LoVo (cell line): ENCODE measurements at regions not wholly inside any gene's neighbourhood (a gene's known extent, or its start where the extent isn't known, plus 50 kb on each side); places are given as distances from the start of the nearest gene placed in this dataset.

Source experiments
- DNase-seq: peaks from one replicate; pipeline ENCODE4 v3.0.0-alpha.2; 2016; ENCODE audit warnings: low spot score

- no peak for DNase-seq
Measured at GRCh38 chr11:69997352-69997751, 80.8 kb upstream of the ANO1 start.

GRCh38 chr11:69999721-70000120 is 78.4 kb upstream of the ANO1 start:
- no peak for DNase-seq

- no peak for DNase-seq
Measured at GRCh38 chr11:70000228-70000627, 77.9 kb upstream of the ANO1 start.

- no peak for DNase-seq
Measured at GRCh38 chr11:70001246-70001645, 76.9 kb upstream of the ANO1 start.

GRCh38 chr11:70002433-70002832 is 75.7 kb upstream of the ANO1 start:
- no peak for DNase-seq

GRCh38 chr11:70005107-70005818 is 72.9 kb upstream of the ANO1 start:
- no peak for DNase-seq

- DNase-seq, result no peak
Measured at GRCh38 chr11:70007796-70008195, 70.3 kb upstream of the ANO1 start.

GRCh38 chr11:70010774-70011173 is 67.3 kb upstream of the ANO1 start:
- no peak for DNase-seq

- no peak for DNase-seq
Measured at GRCh38 chr11:70012134-70012733, 65.9 kb upstream of the ANO1 start.

- no peak for DNase-seq
Measured at GRCh38 chr11:70014291-70014690, 63.8 kb upstream of the ANO1 start.

GRCh38 chr11:70016666-70017367 is 61.3 kb upstream of the ANO1 start:
- DNase-seq, result peak; percentile 1

GRCh38 chr11:70018816-70019215 is 59.3 kb upstream of the ANO1 start:
- no peak for DNase-seq

- no peak for DNase-seq
Measured at GRCh38 chr11:70019576-70020011, 58.5 kb upstream of the ANO1 start.

GRCh38 chr11:70020336-70021214 is 57.5 kb upstream of the ANO1 start:
- no peak for DNase-seq

- DNase-seq, result no peak
Measured at GRCh38 chr11:70021586-70021985, 56.5 kb upstream of the ANO1 start.

- DNase-seq, result no peak
Measured at GRCh38 chr11:70024036-70024772, 53.9 kb upstream of the ANO1 start.

- no peak for DNase-seq
Measured at GRCh38 chr11:70024773-70025045, 53.4 kb upstream of the ANO1 start.

GRCh38 chr11:70025308-70025707 is 52.8 kb upstream of the ANO1 start:
- no peak for DNase-seq

- DNase-seq, result no peak
Measured at GRCh38 chr11:70026012-70026411, 52.1 kb upstream of the ANO1 start.

GRCh38 chr11:70026726-70027125 is 51.4 kb upstream of the ANO1 start:
- DNase-seq, result no peak

- DNase-seq, result no peak
Measured at GRCh38 chr11:70027451-70027850, 50.7 kb upstream of the ANO1 start.
